H7 (cell line): ENCODE measurements at regions not wholly inside any gene's neighbourhood (a gene's known extent, or its start where the extent isn't known, plus 50 kb on each side); places are given as distances from the start of the nearest gene placed in this dataset.

Source experiments
- DNase-seq: peaks from one replicate; pipeline ENCODE4 v3.0.0; 2012
- H3K27me3 ChIP-seq: 2 replicates; pipeline ENCODE4 v1.6.0; 2011; ENCODE audit warnings: mild to moderate bottlenecking, low read length; ENCODE audit not compliant: control insufficient read depth, insufficient read depth
- H3K36me3 ChIP-seq: replicated peaks from 2 replicates; pipeline ENCODE4 v1.5.1; 2011; ENCODE audit warnings: low read length; ENCODE audit not compliant: control insufficient read depth, insufficient read depth
- H3K4me3 ChIP-seq: 2 replicates; pipeline ENCODE4 v1.5.1; 2011; ENCODE audit warnings: low read depth, mild to moderate bottlenecking, control low read depth, low read length, moderate library complexity; ENCODE audit not compliant: insufficient read depth

DNA sequence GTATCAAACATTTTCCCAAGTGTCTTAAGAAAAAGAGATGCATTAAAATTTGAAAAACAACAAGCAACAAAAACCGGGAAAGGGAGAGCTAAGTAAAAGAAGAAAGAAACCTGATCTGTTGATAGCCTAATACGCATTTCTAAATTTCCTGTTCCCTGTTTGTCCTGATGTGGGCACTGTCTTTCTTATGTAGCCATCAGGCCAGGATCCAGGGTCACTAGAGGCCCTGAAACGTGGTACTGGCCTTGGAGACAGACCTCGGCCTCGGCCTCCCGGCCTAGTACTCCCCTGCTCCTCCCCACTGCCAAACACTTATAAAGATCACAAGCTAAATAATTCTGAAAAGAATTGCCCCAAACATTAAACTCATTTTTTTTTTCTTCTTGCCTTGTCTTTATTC is 547.2 kb downstream of the IRX1 start:
- H3K27me3 ChIP-seq = no peaks in the 10 kb centered on the region
- H3K36me3 ChIP-seq = no peaks in the 10 kb centered on the region
- DNase-seq = peak; percentile 49
- H3K4me3 ChIP-seq = no peak overlapping the region

DNA sequence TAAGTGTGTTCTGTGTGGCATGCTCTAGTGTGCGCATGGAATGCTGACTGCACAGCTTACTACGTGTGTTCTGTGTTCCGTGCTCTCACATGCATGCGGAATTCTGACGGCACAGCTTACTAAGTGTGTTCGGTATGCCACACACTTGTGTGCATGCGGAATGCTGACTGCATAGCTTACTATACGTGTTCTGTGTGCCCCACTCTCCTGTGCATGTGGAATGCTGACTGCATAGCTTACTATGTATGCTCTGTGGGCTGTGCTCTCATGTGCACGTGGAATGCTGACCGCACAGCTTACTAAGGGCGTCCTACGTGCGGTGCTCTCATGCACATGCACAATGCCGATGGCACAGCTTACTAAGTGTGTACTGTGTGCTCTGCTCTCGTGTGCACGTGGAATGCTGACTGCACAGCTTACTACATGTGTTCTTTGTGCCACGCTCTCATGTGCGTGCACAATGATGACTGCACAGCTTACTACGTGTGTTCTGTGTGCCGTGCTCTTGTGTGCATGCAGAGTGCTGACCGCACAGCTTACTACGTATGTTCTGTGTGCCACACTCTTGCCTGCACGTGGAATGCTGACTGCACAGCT is 548.9 kb downstream of the IRX1 start:
- H3K4me3 ChIP-seq = no peak overlapping the region
- no peaks in the 10 kb centered on the region for H3K27me3 ChIP-seq
- no peak for DNase-seq
- no peaks in the 10 kb centered on the region for H3K36me3 ChIP-seq

DNA sequence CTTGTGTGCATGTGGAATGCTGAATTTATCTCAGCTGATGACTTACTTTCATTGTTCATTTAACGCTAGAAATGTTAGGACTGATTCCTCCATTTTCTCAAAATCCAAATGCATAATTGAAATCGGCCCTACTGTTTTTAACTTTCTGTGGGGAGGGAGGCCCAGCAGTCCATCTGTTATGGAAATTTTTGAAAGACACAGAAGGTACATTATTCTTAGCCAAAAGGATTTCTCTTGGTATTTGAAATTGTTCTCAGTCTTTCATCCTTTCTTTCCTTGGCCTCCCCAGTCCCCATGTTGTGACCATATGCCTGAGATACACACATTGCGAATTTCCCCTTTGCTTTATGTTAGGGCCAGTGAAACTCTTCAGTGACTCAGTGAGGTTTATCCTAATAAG is 549.9 kb downstream of the IRX1 start:
- Histone ChIP-seq H3K36me3 (no peaks in the 10 kb centered on the region), H3K27me3 (no peaks in the 10 kb centered on the region), H3K4me3 (no peak overlapping the region)
- no peak for DNase-seq

DNA sequence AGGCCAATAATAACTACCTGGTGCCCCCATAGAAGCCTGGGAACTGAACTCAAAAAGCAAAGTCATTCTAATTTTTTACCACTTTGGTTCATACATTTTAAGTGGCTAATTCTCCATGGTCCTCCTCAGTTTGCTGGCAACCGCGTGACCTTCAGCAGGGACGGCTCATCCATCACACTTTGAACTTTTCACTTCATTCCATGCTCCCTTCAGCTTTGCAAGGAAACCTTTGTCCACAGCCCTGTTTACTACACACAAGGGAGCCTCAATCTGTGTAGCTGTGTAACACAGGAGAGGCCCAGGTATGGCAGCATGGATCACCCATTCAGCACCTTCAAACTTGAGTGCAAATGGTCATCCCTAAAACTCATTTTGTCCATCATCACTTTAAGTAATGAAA is 552.4 kb downstream of the IRX1 start:
- DNase-seq = no peak
- no peaks in the 10 kb centered on the region for H3K36me3 ChIP-seq
- H3K4me3 ChIP-seq = no peak overlapping the region
- H3K27me3 ChIP-seq = no peaks in the 10 kb centered on the region

DNA sequence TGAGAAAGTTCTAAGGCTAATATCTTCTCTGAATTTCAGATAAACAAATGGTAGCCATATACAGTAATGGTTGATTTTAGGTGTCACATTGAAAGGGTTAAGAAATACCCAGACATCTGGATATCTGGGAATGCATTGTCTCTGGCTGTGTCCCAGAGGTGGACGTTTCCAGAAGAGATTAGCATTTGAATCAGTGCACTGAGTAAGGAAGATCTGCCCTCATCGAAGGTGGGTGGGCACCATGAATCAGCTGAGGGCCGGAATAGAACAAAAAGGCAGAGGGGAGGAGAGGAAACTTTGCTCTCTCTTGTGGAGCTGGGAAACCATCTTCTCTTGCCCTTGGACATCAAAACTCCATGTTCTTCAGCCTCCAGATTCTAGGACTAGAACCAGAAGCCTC is 554.4 kb downstream of the IRX1 start:
- no peaks in the 10 kb centered on the region for H3K27me3 ChIP-seq
- no peak overlapping the region for H3K4me3 ChIP-seq
- no peaks in the 10 kb centered on the region for H3K36me3 ChIP-seq
- DNase-seq = no peak

DNA sequence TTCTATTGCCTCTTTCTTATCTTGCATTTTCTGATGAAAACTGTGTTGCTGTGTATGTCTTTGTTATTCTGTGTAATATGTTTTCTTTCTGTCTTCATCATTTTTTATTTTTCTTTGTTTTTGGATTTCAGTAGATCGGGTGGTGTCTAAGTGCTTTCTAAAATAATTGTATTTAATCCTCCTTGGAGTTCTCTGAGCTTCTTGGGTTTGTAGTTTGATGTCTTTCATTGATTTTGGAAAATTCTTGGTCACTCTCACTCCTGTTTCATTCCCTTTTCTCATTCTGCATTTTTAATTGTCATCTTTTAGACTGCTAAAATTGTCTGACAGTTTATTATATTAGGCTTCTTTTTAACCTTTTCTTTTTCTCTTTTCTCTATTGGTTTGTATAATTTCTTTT is 560.5 kb downstream of the IRX1 start:
- H3K4me3 ChIP-seq = no peak overlapping the region
- no peaks in the 10 kb centered on the region for H3K36me3 ChIP-seq
- no peaks in the 10 kb centered on the region for H3K27me3 ChIP-seq
- no peak for DNase-seq

DNA sequence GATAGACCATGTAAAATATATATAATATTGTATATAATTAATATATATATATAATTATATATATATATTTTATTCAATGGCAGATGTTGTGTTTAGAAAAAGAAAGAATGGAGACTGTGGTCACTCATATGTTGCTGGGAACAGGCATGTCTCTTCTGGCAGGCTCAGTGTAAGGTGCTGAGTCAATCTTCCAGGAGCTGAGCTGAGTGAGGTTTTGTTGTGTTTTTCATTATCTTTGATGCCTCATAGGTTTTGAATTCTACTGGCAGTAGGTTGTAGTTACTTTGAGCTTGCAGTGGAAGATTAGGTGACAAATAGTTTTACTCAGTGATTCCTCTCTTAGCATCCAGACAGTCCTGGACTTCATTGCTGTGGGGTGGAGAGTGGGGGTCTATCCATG is 561.3 kb downstream of the IRX1 start:
- no peaks in the 10 kb centered on the region for H3K36me3 ChIP-seq
- H3K27me3 ChIP-seq = no peaks in the 10 kb centered on the region
- DNase-seq = no peak
- H3K4me3 ChIP-seq = no peak overlapping the region

DNA sequence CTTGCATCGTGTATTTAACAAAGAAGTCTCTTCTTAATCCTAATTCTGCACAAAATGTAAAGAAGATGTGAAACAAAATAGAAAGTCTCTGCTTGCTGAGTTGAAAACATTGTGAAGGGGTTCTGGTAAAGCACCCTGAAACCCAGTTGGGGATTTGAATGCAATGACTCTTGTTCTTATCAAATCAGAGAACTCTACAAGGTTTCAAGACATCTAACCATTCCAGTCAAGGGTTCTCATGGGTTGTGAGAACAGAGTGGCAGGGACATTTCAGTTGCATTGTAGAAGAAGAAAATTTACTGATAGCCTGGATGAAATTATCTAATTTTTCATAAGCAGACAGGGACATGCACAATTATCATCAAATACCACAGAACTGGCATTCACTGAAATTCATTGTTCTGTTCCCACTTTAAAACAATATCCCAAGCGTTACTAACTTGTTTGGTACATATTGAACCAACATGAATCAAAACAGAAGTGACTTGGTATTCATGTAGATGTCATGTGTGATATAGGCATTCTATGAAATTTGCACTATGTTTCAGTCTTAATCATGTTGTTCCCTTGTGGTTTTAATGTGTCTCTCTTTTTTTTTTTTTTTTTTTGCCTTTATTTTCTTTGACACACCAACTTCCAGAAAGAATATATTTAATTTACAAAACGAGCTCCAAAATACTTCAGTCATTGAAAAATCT is 563.3 kb downstream of the IRX1 start:
- Histone ChIP-seq H3K4me3 (no peak overlapping the region), H3K27me3 (no peaks in the 10 kb centered on the region), H3K36me3 (no peaks in the 10 kb centered on the region)
- no peak for DNase-seq

DNA sequence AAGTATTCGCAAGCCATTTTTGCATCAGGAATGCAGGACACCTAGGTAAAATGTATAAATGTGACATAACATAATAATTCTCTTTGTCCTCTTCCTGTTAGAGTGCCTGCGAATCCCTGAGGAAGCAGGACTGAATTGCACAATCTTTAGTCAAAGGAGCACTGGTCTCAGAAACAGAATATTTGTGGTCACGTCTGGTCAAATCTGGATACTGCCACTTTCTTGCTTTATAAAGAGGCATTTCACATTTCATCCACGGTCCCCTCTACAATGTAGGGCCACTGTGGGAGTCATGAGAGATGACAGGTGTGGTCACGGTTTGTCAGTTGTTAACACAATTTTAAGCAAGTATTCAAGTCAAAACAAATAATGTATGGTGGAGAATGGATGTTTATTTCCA is 564.0 kb downstream of the IRX1 start:
- H3K27me3 ChIP-seq = no peaks in the 10 kb centered on the region
- no peaks in the 10 kb centered on the region for H3K36me3 ChIP-seq
- DNase-seq = no peak
- H3K4me3 ChIP-seq = no peak overlapping the region

DNA sequence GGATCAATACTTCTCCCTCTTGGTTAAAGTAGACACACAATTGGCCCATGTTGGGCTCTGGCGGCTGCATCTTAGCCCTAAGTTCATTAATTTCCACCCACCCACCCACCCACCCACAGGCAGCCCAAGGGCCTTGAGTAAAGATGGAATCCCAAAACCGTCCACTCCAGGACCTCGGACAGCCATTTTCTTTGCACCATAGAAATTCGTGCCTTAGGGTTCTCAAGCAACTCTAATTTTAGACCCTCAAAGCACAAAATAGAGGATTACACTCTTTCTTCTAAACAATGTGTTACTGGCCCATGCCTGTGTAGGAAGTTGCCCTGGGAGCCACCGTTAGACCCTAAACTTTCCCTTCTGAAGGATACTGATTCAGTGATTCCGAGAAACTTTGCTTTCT is 568.5 kb downstream of the IRX1 start:
- Histone ChIP-seq H3K36me3 (no peaks in the 10 kb centered on the region), H3K27me3 (no peaks in the 10 kb centered on the region), H3K4me3 (no peak overlapping the region)
- no peak for DNase-seq

DNA sequence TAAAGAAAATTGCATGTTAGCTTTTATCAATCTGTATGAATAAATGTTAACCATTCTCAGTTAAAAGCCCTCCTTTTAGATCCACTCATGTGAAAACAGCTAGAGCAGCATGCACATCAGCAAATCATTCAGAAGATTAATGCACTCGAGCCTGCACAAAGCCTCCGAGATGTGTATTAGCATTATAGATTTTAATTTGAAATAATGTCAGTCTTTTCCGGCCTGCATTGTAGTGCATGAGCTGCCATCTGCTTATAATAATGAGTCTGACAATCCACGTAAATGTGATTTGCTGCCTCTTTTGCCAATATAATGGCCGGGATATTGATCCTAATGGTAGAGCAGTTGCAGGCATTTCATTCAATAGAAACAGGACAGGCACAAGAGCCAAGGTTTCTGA is 585.1 kb downstream of the IRX1 start:
- H3K36me3 ChIP-seq = no peaks in the 10 kb centered on the region
- DNase-seq = no peak
- H3K27me3 ChIP-seq = no peaks in the 10 kb centered on the region
- no peak overlapping the region for H3K4me3 ChIP-seq

DNA sequence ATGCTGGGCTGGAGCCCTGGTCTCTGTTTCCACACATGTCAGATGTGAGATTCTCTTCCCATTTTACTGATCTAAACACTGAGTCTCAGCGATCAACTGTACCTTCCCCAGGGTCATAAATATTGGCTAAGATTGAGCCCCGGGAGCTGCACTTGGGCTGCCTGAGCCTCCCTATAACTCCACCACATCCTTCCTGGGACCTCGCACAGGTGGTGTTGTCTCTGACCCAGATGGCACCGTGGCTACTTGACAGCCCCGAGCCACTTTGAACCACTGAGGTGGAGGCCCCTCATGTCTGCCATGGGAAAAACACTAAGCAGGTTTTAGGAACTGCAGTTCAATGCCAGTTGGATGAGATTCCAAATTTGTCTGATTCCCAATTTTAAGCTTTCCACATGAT is 586.5 kb downstream of the IRX1 start:
- no peaks in the 10 kb centered on the region for H3K27me3 ChIP-seq
- H3K4me3 ChIP-seq = no peak overlapping the region
- no peaks in the 10 kb centered on the region for H3K36me3 ChIP-seq
- no peak for DNase-seq

DNA sequence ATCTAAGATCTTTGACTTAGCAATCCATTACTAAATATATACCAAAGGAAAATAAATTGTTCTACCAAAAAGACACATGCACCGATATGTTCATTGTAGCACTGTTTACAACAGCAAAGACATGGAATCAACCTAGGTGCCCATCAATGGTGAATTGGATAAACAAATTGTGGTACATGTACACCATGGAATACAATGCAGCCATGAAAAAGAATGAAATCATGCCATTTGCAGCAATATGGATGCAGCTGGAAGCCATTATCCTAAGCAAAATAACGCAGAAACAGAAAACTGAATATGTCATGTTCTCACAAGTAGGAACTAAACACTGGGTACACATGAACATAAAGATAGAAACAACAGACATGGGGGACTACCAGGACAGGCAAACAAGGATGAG is 589.5 kb downstream of the IRX1 start:
- DNase-seq = no peak
- no peak overlapping the region for H3K4me3 ChIP-seq

DNA sequence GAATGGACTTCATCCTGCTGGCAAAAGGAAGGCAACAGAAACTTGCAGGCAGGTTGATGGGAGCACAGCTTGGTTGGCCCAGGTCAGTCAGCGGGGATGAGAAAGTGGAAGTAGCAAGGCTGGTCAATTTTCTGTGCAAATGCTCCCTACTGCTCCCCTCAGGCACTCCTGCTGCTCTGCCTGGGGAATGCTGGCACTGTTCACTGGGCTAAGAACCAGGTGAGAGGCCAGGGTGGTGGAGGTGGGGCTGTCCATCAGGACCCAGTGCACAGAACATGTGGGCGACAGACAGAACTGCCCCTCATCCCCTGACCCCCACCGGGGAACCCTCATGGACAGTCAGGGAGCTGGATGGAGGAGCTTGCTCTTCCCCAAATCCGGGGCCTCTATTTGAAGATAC is 593.1 kb downstream of the IRX1 start:
- H3K4me3 ChIP-seq = no peak overlapping the region
- no peaks in the 10 kb centered on the region for H3K27me3 ChIP-seq
- no peaks in the 10 kb centered on the region for H3K36me3 ChIP-seq
- DNase-seq = no peak

More for the DNA sequence above, 589.5 kb downstream of the IRX1 start:
- no peaks in the 10 kb centered on the region for H3K27me3 ChIP-seq
- no peaks in the 10 kb centered on the region for H3K36me3 ChIP-seq

DNA sequence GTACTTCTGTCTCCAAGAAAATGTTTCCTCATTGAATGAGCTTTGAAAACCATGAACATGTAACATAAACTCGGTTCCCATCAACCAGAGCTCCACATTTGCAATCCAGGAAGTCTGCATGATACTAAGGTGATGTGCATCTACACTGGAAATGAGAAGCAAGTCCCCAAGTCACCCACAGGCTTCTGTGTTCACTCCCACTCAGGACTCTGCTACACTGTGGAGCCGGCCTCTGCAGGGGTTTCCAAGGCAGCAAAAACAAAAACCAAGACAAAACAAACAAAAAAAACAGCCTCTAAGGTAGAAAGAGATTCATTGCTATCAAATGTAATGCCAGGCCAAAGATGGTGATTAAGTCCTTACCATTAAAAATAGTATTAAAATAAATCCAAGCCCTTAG is 593.7 kb downstream of the IRX1 start:
- Histone ChIP-seq H3K36me3 (no peaks in the 10 kb centered on the region), H3K4me3 (no peak overlapping the region), H3K27me3 (no peaks in the 10 kb centered on the region)
- DNase-seq = no peak

DNA sequence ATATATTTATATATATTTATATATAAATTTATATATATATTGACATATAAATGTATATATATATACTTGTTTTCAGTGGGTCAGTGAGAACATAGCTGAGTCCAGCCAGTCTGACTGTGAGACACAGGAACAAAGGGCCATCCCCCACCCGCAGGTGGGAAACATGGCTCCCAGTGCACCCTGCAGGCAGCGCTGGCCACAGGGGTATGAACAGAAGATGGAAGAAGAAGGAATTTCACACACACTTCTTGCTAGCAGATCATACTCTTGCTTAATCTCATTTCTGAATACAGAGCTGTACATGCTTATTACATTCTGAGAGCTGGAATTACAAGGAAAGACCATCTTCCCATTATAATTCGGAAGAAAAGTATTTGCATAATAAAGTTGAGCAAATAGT is 595.4 kb downstream of the IRX1 start:
- Histone ChIP-seq H3K36me3 (no peaks in the 10 kb centered on the region), H3K4me3 (no peak overlapping the region), H3K27me3 (no peaks in the 10 kb centered on the region)
- DNase-seq = no peak
